GM12878 (cell line): ENCODE measurements at regions not wholly inside any gene's neighbourhood (a gene's known extent, or its start where the extent isn't known, plus 50 kb on each side); places are given as distances from the start of the nearest gene placed in this dataset.

Experiments
- ATAC-seq: fragments of 200-7000 bp; cut with Tn5 transposase; 3 replicates; pipeline ENCODE4 v1.9.1; 2020; ENCODE audit warnings: mild to moderate bottlenecking, moderate library complexity
- BruUV-seq: library from RNA; stranded (reverse); fragments of 400-500 nt; replicated peaks from 2 replicates; lab custom pipeline; 2021; lab: Mats Ljungman, UMichigan
- CTCF ChIA-PET: fragments of 300-600 bp; sonication (Branson Sonifier 250); formaldehyde crosslinking; extraction: SDS; loops from one replicate; lab custom pipeline; 2021; ENCODE audit warnings: inconsistent platforms; lab: Yijun Ruan, JAX
- POLR2A ChIA-PET: fragments of 350-600 bp; formaldehyde crosslinking; extraction: SDS; loops from one replicate; lab custom pipeline; 2021; ENCODE audit warnings: inconsistent platforms; lab: Charles Lee
- RAD21 ChIA-PET: fragments of 300-600 bp; sonication (Branson Sonifier 250); formaldehyde crosslinking; loops from one replicate; lab custom pipeline; 2023; ENCODE audit warnings: antibody characterized with exemption; ENCODE audit not compliant: unreplicated experiment; lab: Charles Lee
- SMC1A ChIA-PET: fragments of 300-600 bp; sonication (Branson Sonifier 250); formaldehyde crosslinking; loops from one replicate; lab custom pipeline; 2023; ENCODE audit not compliant: unreplicated experiment, uncharacterized antibody; lab: Charles Lee
- DNase-seq: peaks from one replicate; pipeline ENCODE4 v3.0.0-alpha.2; 2011; ENCODE audit warnings: low read depth, low spot score
- FAIRE-seq: peaks from 3 replicates; lab custom pipeline; 2011; peaks lifted over from hg19 to GRCh38; lab: Jason Lieb, UNC
- H2AFZ ChIP-seq: 2 replicates; pipeline ENCODE4 v1.6.0; 2011; ENCODE audit warnings: low read depth, low read length, control low read depth; ENCODE audit not compliant: control insufficient read depth
- H3K27ac ChIP-seq: 2 replicates; pipeline ENCODE4 v1.5.1; 2011; ENCODE audit warnings: control low read depth; ENCODE audit not compliant: control insufficient read depth, insufficient read depth
- H3K27me3 ChIP-seq, 2 experiments: replicated peaks in 1 of 2; 2 replicates each; pipeline versions ENCODE4 v1.6.0 to v1.6.1; 2011; ENCODE audit warnings: low read length in 1 of 2; ENCODE audit not compliant: control insufficient read depth in 2 of 2, insufficient read depth in 2 of 2
- H3K36me3 ChIP-seq, 2 experiments: 2 replicates each; pipeline ENCODE4 v1.5.1; 2011; ENCODE audit warnings: low read length in 1 of 2; ENCODE audit not compliant: control insufficient read depth in 2 of 2, insufficient read depth in 2 of 2
- H3K4me1 ChIP-seq: 2 replicates; pipeline ENCODE4 v1.6.1; 2011; ENCODE audit warnings: mild to moderate bottlenecking, low read length, moderate library complexity, mixed read lengths; ENCODE audit not compliant: control insufficient read depth, insufficient read depth
- H3K4me2 ChIP-seq: 2 replicates; pipeline ENCODE4 v1.6.0; 2011; ENCODE audit warnings: control low read depth; ENCODE audit not compliant: control insufficient read depth, insufficient read depth
- H3K4me3 ChIP-seq: fragments of 200-600 bp; sonication (generic); 2 replicates; pipeline ENCODE4 v1.5.1; 2016
- H3K79me2 ChIP-seq: 2 replicates; pipeline ENCODE4 v1.6.0; 2011; ENCODE audit warnings: low read length; ENCODE audit not compliant: control insufficient read depth, insufficient read depth
- H3K9ac ChIP-seq: 2 replicates; pipeline ENCODE4 v1.8.0; 2011; ENCODE audit warnings: low read length, control low read depth, mixed read lengths; ENCODE audit not compliant: control insufficient read depth, insufficient read depth
- H3K9me3 ChIP-seq: replicated peaks from 3 replicates; pipeline ENCODE4 v1.5.1; 2011; ENCODE audit warnings: mild to moderate bottlenecking, low read length; ENCODE audit not compliant: control insufficient read depth, insufficient read depth
- H4K20me1 ChIP-seq: 2 replicates; pipeline ENCODE4 v1.6.0; 2011; ENCODE audit not compliant: control insufficient read depth, insufficient read depth
- ASH2L ChIP-seq: fragments of 300-600, 200-600 bp; sonication (generic); IDR thresholded peaks from 2 replicates; pipeline ENCODE4 v1.6.1; 2017; ENCODE audit warnings: low read depth, mild to moderate bottlenecking, borderline replicate concordance
- BHLHE40 ChIP-seq, 2 experiments: fragments of 450-650 bp in 1 of 2; IDR thresholded peaks; 2 replicates each; pipeline ENCODE4 v1.6.1; 2011 to 2017; ENCODE audit warnings: low read depth in 2 of 2, borderline replicate concordance in 1 of 2, improper control_type of control experiment in 1 of 2, low read length in 1 of 2, mild to moderate bottlenecking in 1 of 2
- CREM ChIP-seq: IDR thresholded peaks from 2 replicates; pipeline ENCODE4 v1.6.1; 2014; ENCODE audit warnings: antibody characterized with exemption, low read depth
- HDAC2 ChIP-seq: fragments of 200-600 bp; sonication (generic); IDR thresholded peaks from 2 replicates; pipeline ENCODE4 v1.6.1; 2017
- HDAC6 ChIP-seq: fragments of 200-600 bp; sonication (generic); IDR thresholded peaks from one replicate; pipeline ENCODE4 v1.8.0; 2017; ENCODE audit warnings: antibody characterized with exemption; ENCODE audit not compliant: unreplicated experiment
- IKZF1 ChIP-seq: fragments of 450-650 bp; conservative IDR thresholded peaks from 2 replicates; pipeline ENCODE4 v1.6.1; 2017; ENCODE audit warnings: antibody characterized with exemption, mild to moderate bottlenecking
- IKZF2 ChIP-seq, 2 experiments: fragments of 450-650 bp; IDR thresholded peaks; 2 replicates each; pipeline ENCODE4 v1.6.1; 2017; ENCODE audit warnings: mild to moderate bottlenecking in 2 of 2, moderate library complexity in 2 of 2
- IRF5 ChIP-seq: fragments of 450-650 bp; IDR thresholded peaks from 2 replicates; pipeline ENCODE4 v1.6.1; 2017; ENCODE audit warnings: borderline replicate concordance
- MTA2 ChIP-seq: fragments of 450-650 bp; IDR thresholded peaks from 2 replicates; pipeline ENCODE4 v1.6.1; 2016; ENCODE audit warnings: low read depth, mild to moderate bottlenecking, moderate library complexity
- NBN ChIP-seq: fragments of 450-650 bp; IDR thresholded peaks from 2 replicates; pipeline ENCODE4 v1.6.1; 2016
- NR2C1 ChIP-seq: fragments of 450-650 bp; IDR thresholded peaks from 2 replicates; pipeline ENCODE4 v1.6.1; 2017; ENCODE audit warnings: antibody characterized with exemption, mild to moderate bottlenecking, moderate library complexity
- POLR2AphosphoS2 ChIP-seq: IDR thresholded peaks from 2 replicates; pipeline ENCODE4 v1.6.1; 2011; ENCODE audit warnings: low read depth, mild to moderate bottlenecking, low read length, improper control_type of control experiment, moderate library complexity
- RAD21 ChIP-seq: IDR thresholded peaks from 2 replicates; pipeline ENCODE4 v1.6.1; 2011; ENCODE audit warnings: mild to moderate bottlenecking, low read depth, low read length, moderate library complexity; ENCODE audit not compliant: insufficient read depth
- ZBTB4 ChIP-seq: fragments of 450-650 bp; formaldehyde crosslinking; IDR thresholded peaks from 2 replicates; pipeline ENCODE4 v1.4.0; 2022; ENCODE audit warnings: mild to moderate bottlenecking, moderate library complexity
- ZNF24 ChIP-seq: fragments of 450-650 bp; IDR thresholded peaks from 2 replicates; pipeline ENCODE4 v1.6.1; 2017; ENCODE audit warnings: antibody characterized with exemption, mild to moderate bottlenecking
- ZNF687 ChIP-seq: fragments of 450-650 bp; IDR thresholded peaks from 2 replicates; pipeline ENCODE4 v1.6.1; 2017; ENCODE audit warnings: mild to moderate bottlenecking, moderate library complexity
- WGBS: methylation state at CpG from one replicate; pipeline ENCODE4 v1.1.6; 2016; ENCODE audit warnings: low lambda C conversion rate; ENCODE audit not compliant: insufficient replicate concordance, insufficient coverage; ENCODE audit errors: missing lambda C conversion rate; 5-methylcytosine and 5-hydroxymethylcytosine counted together
- in situ Hi-C: fragments of 300-500 bp; cut with MboI; formaldehyde crosslinking; loops from 9 replicates; pipeline ENCODE4 v1.14.3; 2018; ENCODE audit warnings: mixed read lengths
- intact Hi-C: fragments of 100-400 bp; cut with micrococcal nuclease; formaldehyde crosslinking; loops from one replicate; pipeline ENCODE4 v1.14.2; 2022; ENCODE audit not compliant: unreplicated experiment

- RAD21 ChIA-PET, result interaction anchor here (0.7 to 3.2 kb wide), 3 partner anchors 9 to 95 kb away, joined by 3 to 11 read pairs (median 4); no protein-coding TSS in a partner anchor
- no TSS peak for BruUV-seq
- Histone ChIP-seq H3K4me1 (no peaks in the 10 kb centered on the region), H2AFZ (no peak overlapping the region), H3K4me2 (no peak overlapping the region), H3K27me3 (no peaks in the 10 kb centered on the region), H3K27ac (no peak overlapping the region), H3K36me3 (no peaks in the 10 kb centered on the region), H3K4me3 (no peak overlapping the region), H3K79me2 (no peaks in the 10 kb centered on the region), H4K20me1 (no peaks in the 10 kb centered on the region), H3K9me3 (no peaks in the 10 kb centered on the region; the same call in 2 of the 3 replicates), H3K9ac (no peak overlapping the region)
- ATAC-seq, result peak; percentile 75
- SMC1A ChIA-PET, result interaction anchor here (0.8 to 1.7 kb wide), 5 partner anchors 9 to 15 kb away, joined by 3 to 7 read pairs (median 3); no protein-coding TSS in a partner anchor
- FAIRE-seq, result no peak
- intact Hi-C loops (no loop called here), in situ Hi-C loops (no loop called here)
- 22% methylated on average over 13 of the region's 13 CpGs for WGBS
- POLR2A ChIA-PET, result no interaction called here
- CTCF ChIA-PET, result interaction anchor here (0.6 to 1.8 kb wide), 6 partner anchors 10 to 213 kb away, joined by 3 to 19 read pairs (median 5); no protein-coding TSS in a partner anchor
- DNase-seq, result no peak
- 0 out of 2 replicates have a peak, but pooled peaks have one; percentile 28 for TF ChIP-seq IKZF1
- TF ChIP-seq MTA2, result peak; percentile 78
- peak; percentile 52; a peak in 2 of 4 replicates for TF ChIP-seq BHLHE40 (IDR thresholded peaks at IDR 0.05; ENCODE audit: borderline replicate concordance in 1 of 2, low read depth in 2 of 2, low read length in 1 of 2)
- TF ChIP-seq POLR2AphosphoS2, result no peak
- peak in 1 of 2 experiments; percentile 17; a peak in 1 of 4 replicates for TF ChIP-seq IKZF2 (IDR thresholded peaks at IDR 0.05)
- 0 out of 2 replicates have a peak, but pooled peaks have one; percentile 41 for TF ChIP-seq ZNF24
- no peak for TF ChIP-seq RAD21
- no peak for TF ChIP-seq ZBTB4
- TF ChIP-seq HDAC6, result no peak
- TF ChIP-seq HDAC2, result no peak
- TF ChIP-seq NR2C1, result no peak
- TF ChIP-seq CREM, result no peak
- no peak for TF ChIP-seq ASH2L
- no peak for TF ChIP-seq NBN
- TF ChIP-seq ZNF687, result no peak
- no peak for TF ChIP-seq IRF5
Measured at GRCh38 chr2:7108792-7109532, 191.8 kb downstream of the RNF144A start.
